ENCODE measurements at regions not wholly inside any gene's neighbourhood (a gene's known extent, or its start where the extent isn't known, plus 50 kb on each side); places are given as distances from the start of the nearest gene placed in this dataset.

DNA sequence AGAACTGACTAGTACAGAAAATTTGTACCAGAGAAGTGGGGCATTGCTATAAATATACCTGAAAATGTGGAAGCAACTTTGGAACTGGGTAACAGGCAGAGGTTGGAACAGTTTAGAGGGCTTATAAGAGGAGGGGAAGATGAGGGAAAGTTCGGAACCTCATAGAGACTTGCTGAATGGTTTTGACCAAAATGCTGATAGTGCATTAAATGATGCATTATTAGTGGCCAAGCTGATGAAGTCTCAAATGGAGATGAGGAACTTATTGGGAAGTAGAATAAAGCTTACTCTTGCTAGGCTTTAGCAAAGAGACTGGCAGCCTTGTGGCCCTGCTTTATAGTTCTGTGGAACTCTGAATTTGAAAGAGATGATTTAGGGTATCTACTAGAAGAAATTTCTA is 189.8 kb downstream of the FGF10 start:
- ChIA-PET CTCF (no interaction called here), POLR2A (no interaction called here)

DNA sequence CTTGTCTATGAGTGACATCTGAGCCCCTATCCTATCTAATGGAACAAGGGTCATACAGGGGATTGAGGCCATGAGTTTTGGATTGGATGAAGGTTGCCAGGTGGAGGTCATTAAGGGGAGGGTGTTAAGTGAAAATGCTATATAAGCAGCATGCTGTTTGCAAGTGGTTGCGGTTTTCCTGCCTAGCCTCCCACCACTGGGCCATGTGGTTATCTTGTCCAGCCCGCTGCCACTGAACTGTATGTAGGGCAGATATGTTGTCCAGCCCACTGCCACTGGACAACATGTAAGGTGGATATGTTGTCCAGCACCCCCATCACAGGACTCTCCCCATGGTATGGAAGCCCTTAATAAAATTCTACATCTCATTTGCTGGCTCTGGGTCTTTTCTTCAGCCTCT is 200.0 kb downstream of the FGF10 start:
- Histone ChIP-seq H3K27ac (ENCODE audit: insufficient read depth in 1 of 2, low read depth in 1 of 2, low read length in 2 of 2, poor library complexity in 1 of 2, severe bottlenecking in 2 of 2) (no peak overlapping the region), H3K36me3 (ENCODE audit: control insufficient read depth in 4 of 4, insufficient read depth in 4 of 4, low read length in 3 of 4) (no peaks in the 10 kb centered on the region), H3K4me3 (ENCODE audit: control insufficient read depth in 1 of 7, extremely low read depth in 1 of 7, insufficient read depth in 4 of 7, low read depth in 2 of 7, low read length in 6 of 7) (no peak overlapping the region), H3K27me3 (replicated peaks in 2 of 5; ENCODE audit: control insufficient read depth in 4 of 5, insufficient read depth in 5 of 5, low read length in 4 of 5) (no peaks in the 10 kb centered on the region), H3K9me3 (ENCODE audit: control extremely low read depth in 1 of 5, control insufficient read depth in 4 of 5, insufficient read depth in 2 of 5, low read depth in 1 of 5, low read length in 4 of 5) (peaks cover 0 to 2% (median 0%) of the 10 kb centered on the region in 5 experiments), H3K4me1 (ENCODE audit: control extremely low read depth in 1 of 4, control insufficient read depth in 4 of 4, insufficient read depth in 4 of 4, low read length in 3 of 4) (no peaks in the 10 kb centered on the region)
- CTCF ChIA-PET: no interaction called here
- DNase-seq: no peak
- whole genome bisulfite sequencing (ENCODE audit: insufficient coverage): 94% methylated on average over 2 of the region's 2 CpGs
- POLR2A ChIA-PET: no interaction called here

More for the DNA sequence above, 189.8 kb downstream of the FGF10 start:
- H3K27me3 ChIP-seq (replicated peaks in 2 of 5; ENCODE audit: control insufficient read depth in 4 of 5, insufficient read depth in 5 of 5, low read length in 4 of 5): no peaks in the 10 kb centered on the region
- H3K9me3 ChIP-seq (ENCODE audit: control extremely low read depth in 1 of 5, control insufficient read depth in 4 of 5, insufficient read depth in 2 of 5, low read depth in 1 of 5, low read length in 4 of 5): peaks cover 0 to 3% (median 2%) of the 10 kb centered on the region in 5 experiments
- no peak for DNase-seq
- no peaks in the 10 kb centered on the region for H3K4me1 ChIP-seq (ENCODE audit: control extremely low read depth in 1 of 4, control insufficient read depth in 4 of 4, insufficient read depth in 4 of 4, low read length in 3 of 4)
- 100% methylated on average over 1 of the region's 1 CpG for WGBS (ENCODE audit: insufficient coverage)
- H3K4me3 ChIP-seq (ENCODE audit: control insufficient read depth in 1 of 7, extremely low read depth in 1 of 7, insufficient read depth in 4 of 7, low read depth in 2 of 7, low read length in 6 of 7): no peak overlapping the region
- H3K27ac ChIP-seq (ENCODE audit: insufficient read depth in 1 of 2, low read depth in 1 of 2, low read length in 2 of 2, poor library complexity in 1 of 2, severe bottlenecking in 2 of 2): no peak overlapping the region
- no peaks in the 10 kb centered on the region for H3K36me3 ChIP-seq (ENCODE audit: control insufficient read depth in 4 of 4, insufficient read depth in 4 of 4, low read length in 3 of 4)

DNA sequence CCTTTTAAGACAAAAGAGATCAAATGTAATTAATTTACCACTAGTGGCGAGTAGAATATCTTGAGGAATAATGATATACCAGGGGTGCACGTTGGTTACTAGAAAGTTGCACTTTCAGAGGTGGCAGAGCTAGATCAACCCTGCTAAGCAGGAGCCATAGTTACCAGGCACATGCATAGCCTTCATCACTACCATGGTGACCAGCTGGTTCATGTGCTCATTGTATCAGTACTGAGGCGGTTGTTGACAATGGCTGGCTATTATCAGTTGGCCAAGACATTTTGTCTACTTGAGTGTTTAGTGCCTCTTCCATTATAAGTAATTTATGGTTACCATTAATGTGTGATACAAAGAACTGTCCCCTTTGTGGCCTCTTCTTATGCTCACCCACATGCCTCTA is 201.2 kb downstream of the FGF10 start:
- ChIA-PET CTCF (interaction anchor here (1.1 kb wide), 1 partner anchor 25 kb away, joined by 4 read pairs; no protein-coding TSS in a partner anchor), POLR2A (no interaction called here)
- WGBS (ENCODE audit: insufficient coverage): 86% methylated on average over 2 of the region's 3 CpGs
- no peak for DNase-seq
- H3K9me3 ChIP-seq (ENCODE audit: control extremely low read depth in 1 of 5, control insufficient read depth in 4 of 5, insufficient read depth in 2 of 5, low read depth in 1 of 5, low read length in 4 of 5): peaks cover 0 to 4% (median 0%) of the 10 kb centered on the region in 5 experiments
- H3K36me3 ChIP-seq (ENCODE audit: control insufficient read depth in 4 of 4, insufficient read depth in 4 of 4, low read length in 3 of 4): no peaks in the 10 kb centered on the region
- H3K4me3 ChIP-seq (ENCODE audit: control insufficient read depth in 1 of 7, extremely low read depth in 1 of 7, insufficient read depth in 4 of 7, low read depth in 2 of 7, low read length in 6 of 7): no peak overlapping the region
- no peak overlapping the region for H3K27ac ChIP-seq (ENCODE audit: insufficient read depth in 1 of 2, low read depth in 1 of 2, low read length in 2 of 2, poor library complexity in 1 of 2, severe bottlenecking in 2 of 2)
- no peaks in the 10 kb centered on the region for H3K4me1 ChIP-seq (ENCODE audit: control extremely low read depth in 1 of 4, control insufficient read depth in 4 of 4, insufficient read depth in 4 of 4, low read length in 3 of 4)
- H3K27me3 ChIP-seq (replicated peaks in 2 of 5; ENCODE audit: control insufficient read depth in 4 of 5, insufficient read depth in 5 of 5, low read length in 4 of 5): no peaks in the 10 kb centered on the region

DNA sequence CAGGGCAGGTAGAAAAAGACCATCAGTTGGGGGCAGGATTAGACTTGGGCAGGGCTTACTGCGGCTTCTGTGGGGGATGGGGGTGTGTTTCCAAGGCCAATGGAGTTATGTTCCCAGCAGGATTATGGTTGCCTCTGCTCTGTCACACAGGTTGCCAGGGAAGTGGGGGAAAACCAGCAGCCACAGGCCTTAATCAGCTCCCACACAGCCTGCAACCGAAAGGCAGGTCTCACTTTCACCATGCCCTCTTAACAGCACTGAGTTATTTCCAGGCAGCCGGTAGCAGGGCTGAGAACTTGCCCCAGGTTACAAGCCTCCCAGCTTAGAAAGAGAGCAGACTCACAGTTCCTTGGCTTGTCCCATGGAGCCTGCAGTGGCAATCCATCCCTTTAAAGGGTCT is 205.5 kb downstream of the FGF10 start:
- no peaks in the 10 kb centered on the region for H3K36me3 ChIP-seq (ENCODE audit: control insufficient read depth in 4 of 4, insufficient read depth in 4 of 4, low read length in 3 of 4)
- H3K4me1 ChIP-seq (ENCODE audit: control extremely low read depth in 1 of 4, control insufficient read depth in 4 of 4, insufficient read depth in 4 of 4, low read length in 3 of 4): no peaks in the 10 kb centered on the region
- 97% methylated on average over 3 of the region's 3 CpGs for WGBS (ENCODE audit: insufficient coverage)
- peaks cover 0 to 4% (median 0%) of the 10 kb centered on the region in 5 experiments for H3K9me3 ChIP-seq (ENCODE audit: control extremely low read depth in 1 of 5, control insufficient read depth in 4 of 5, insufficient read depth in 2 of 5, low read depth in 1 of 5, low read length in 4 of 5)
- H3K4me3 ChIP-seq (ENCODE audit: control insufficient read depth in 1 of 7, extremely low read depth in 1 of 7, insufficient read depth in 4 of 7, low read depth in 2 of 7, low read length in 6 of 7): no peak overlapping the region
- H3K27me3 ChIP-seq (replicated peaks in 2 of 5; ENCODE audit: control insufficient read depth in 4 of 5, insufficient read depth in 5 of 5, low read length in 4 of 5): no peaks in the 10 kb centered on the region
- H3K27ac ChIP-seq (ENCODE audit: insufficient read depth in 1 of 2, low read depth in 1 of 2, low read length in 2 of 2, poor library complexity in 1 of 2, severe bottlenecking in 2 of 2): no peak overlapping the region
- DNase-seq: no peak
- ChIA-PET POLR2A (no interaction called here), CTCF (no interaction called here)

DNA sequence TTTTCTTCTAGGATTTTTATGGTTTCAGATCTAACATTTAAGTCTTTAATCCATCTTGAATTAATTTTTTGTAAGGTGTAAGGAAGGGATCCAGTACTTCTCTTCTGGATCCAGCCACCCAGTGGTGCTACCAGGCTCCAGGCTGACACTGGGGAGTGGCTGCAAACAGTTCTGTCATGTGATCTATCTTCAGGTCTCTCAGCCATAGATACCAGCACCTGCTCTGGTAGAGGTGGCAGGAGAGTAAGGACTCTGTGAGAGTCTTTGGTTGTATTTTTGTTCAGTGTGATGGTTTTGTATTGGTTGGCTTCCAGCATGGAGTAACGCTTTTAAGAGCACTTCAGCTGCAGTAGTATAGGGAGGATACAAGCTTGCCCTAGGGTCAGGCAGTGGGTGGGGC is 205.9 kb downstream of the FGF10 start:
- CTCF ChIA-PET: no interaction called here
- DNase-seq: no peak

DNA sequence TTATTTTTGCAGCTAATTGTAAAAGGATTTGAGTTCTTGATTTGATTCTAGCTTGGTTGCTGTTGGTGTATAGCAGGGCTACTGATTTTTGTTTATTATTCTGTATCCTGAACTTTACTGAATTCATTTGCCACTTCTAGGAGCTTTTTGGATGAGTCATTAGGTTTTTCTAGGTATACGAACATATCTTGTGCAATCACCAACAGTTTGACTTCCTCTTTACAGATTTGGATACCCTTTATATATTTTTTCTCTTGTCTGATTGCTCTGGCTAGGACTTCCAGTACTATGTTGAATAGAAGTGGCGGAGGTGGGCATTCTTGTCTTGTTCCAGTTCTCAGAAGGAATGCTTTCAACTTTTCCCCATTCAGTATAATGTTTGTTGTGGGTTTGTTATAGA is 210.8 kb downstream of the FGF10 start:
- POLR2A ChIA-PET: no interaction called here

More for the DNA sequence above, 205.9 kb downstream of the FGF10 start:
- Histone ChIP-seq H3K27ac (ENCODE audit: insufficient read depth in 1 of 2, low read depth in 1 of 2, low read length in 2 of 2, poor library complexity in 1 of 2, severe bottlenecking in 2 of 2) (no peak overlapping the region), H3K36me3 (ENCODE audit: control insufficient read depth in 4 of 4, insufficient read depth in 4 of 4, low read length in 3 of 4) (no peaks in the 10 kb centered on the region), H3K4me3 (ENCODE audit: control insufficient read depth in 1 of 7, extremely low read depth in 1 of 7, insufficient read depth in 4 of 7, low read depth in 2 of 7, low read length in 6 of 7) (no peak overlapping the region), H3K4me1 (ENCODE audit: control extremely low read depth in 1 of 4, control insufficient read depth in 4 of 4, insufficient read depth in 4 of 4, low read length in 3 of 4) (no peaks in the 10 kb centered on the region), H3K27me3 (replicated peaks in 2 of 5; ENCODE audit: control insufficient read depth in 4 of 5, insufficient read depth in 5 of 5, low read length in 4 of 5) (no peaks in the 10 kb centered on the region), H3K9me3 (ENCODE audit: control extremely low read depth in 1 of 5, control insufficient read depth in 4 of 5, insufficient read depth in 2 of 5, low read depth in 1 of 5, low read length in 4 of 5) (peaks cover 0 to 4% (median 0%) of the 10 kb centered on the region in 5 experiments)
- POLR2A ChIA-PET: no interaction called here
- no CpG with 5 or more reads among the region's 1 CpG for WGBS (ENCODE audit: insufficient coverage)

DNA sequence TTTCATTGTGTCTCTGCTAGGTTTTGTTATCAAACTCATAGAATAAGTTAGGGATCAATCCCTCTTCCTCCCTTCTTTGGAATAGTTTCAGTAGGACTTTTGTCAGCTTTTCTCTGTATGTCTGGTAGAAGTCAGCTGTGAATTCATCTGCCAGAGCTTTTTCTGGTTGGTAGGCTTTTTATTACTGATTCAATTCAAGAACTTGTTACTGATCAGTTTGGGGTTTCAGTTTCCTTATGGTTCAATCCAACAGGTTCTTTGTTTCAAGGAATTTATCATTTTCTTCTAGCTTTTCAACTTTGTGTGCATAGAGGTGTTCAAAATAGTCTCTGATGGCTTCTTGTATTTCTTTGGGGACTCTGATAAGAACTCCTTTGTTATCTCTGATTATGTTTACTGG is 221.7 kb downstream of the FGF10 start:
- H3K4me1 ChIP-seq (ENCODE audit: control extremely low read depth in 1 of 4, control insufficient read depth in 4 of 4, insufficient read depth in 4 of 4, low read length in 3 of 4): no peaks in the 10 kb centered on the region
- ChIA-PET POLR2A (no interaction called here), CTCF (no interaction called here)
- H3K27ac ChIP-seq (ENCODE audit: insufficient read depth in 1 of 2, low read depth in 1 of 2, low read length in 2 of 2, poor library complexity in 1 of 2, severe bottlenecking in 2 of 2): no peak overlapping the region
- H3K9me3 ChIP-seq (ENCODE audit: control extremely low read depth in 1 of 5, control insufficient read depth in 4 of 5, insufficient read depth in 2 of 5, low read depth in 1 of 5, low read length in 4 of 5): peaks cover 2 to 16% (median 4%) of the 10 kb centered on the region in 5 experiments
- H3K36me3 ChIP-seq (ENCODE audit: control insufficient read depth in 4 of 4, insufficient read depth in 4 of 4, low read length in 3 of 4): no peaks in the 10 kb centered on the region
- no peaks in the 10 kb centered on the region for H3K27me3 ChIP-seq (replicated peaks in 2 of 5; ENCODE audit: control insufficient read depth in 4 of 5, insufficient read depth in 5 of 5, low read length in 4 of 5)
- no peak for DNase-seq
- H3K4me3 ChIP-seq (ENCODE audit: control insufficient read depth in 1 of 7, extremely low read depth in 1 of 7, insufficient read depth in 4 of 7, low read depth in 2 of 7, low read length in 6 of 7): no peak overlapping the region

More for the DNA sequence above, 210.8 kb downstream of the FGF10 start:
- Histone ChIP-seq H3K36me3 (ENCODE audit: control insufficient read depth in 4 of 4, insufficient read depth in 4 of 4, low read length in 3 of 4) (no peaks in the 10 kb centered on the region), H3K4me3 (ENCODE audit: control insufficient read depth in 1 of 7, extremely low read depth in 1 of 7, insufficient read depth in 4 of 7, low read depth in 2 of 7, low read length in 6 of 7) (no peak overlapping the region), H3K27me3 (replicated peaks in 2 of 5; ENCODE audit: control insufficient read depth in 4 of 5, insufficient read depth in 5 of 5, low read length in 4 of 5) (no peaks in the 10 kb centered on the region), H3K4me1 (ENCODE audit: control extremely low read depth in 1 of 4, control insufficient read depth in 4 of 4, insufficient read depth in 4 of 4, low read length in 3 of 4) (no peaks in the 10 kb centered on the region), H3K9me3 (ENCODE audit: control extremely low read depth in 1 of 5, control insufficient read depth in 4 of 5, insufficient read depth in 2 of 5, low read depth in 1 of 5, low read length in 4 of 5) (no peaks in the 10 kb centered on the region), H3K27ac (ENCODE audit: insufficient read depth in 1 of 2, low read depth in 1 of 2, low read length in 2 of 2, poor library complexity in 1 of 2, severe bottlenecking in 2 of 2) (no peak overlapping the region)
- DNase-seq: no peak
- CTCF ChIA-PET: no interaction called here
- no CpG with 5 or more reads among the region's 2 CpGs for WGBS (ENCODE audit: insufficient coverage)

Measured in common myeloid progenitor, CD34-positive (primary cell).